Chondrocyte (in vitro differentiated cells): ENCODE measurements at regions not wholly inside any gene's neighbourhood (a gene's known extent, or its start where the extent isn't known, plus 50 kb on each side); places are given as distances from the start of the nearest gene placed in this dataset.

Source experiments
- DNase-seq: peaks from one replicate; pipeline ENCODE4 v3.0.0; 2021; ENCODE audit warnings: mixed read lengths, low spot score
- H3K27ac Mint-ChIP-seq: one replicate; pipeline ENCODE4 v1.8.0; 2021; ENCODE audit warnings: mild to moderate bottlenecking, moderate library complexity, mixed read lengths; ENCODE audit not compliant: unreplicated experiment
- H3K27me3 Mint-ChIP-seq: 2 replicates; pipeline ENCODE4 v1.8.0; 2021; ENCODE audit warnings: low read depth, mixed read lengths
- H3K36me3 Mint-ChIP-seq: 2 replicates; pipeline ENCODE4 v1.8.0; 2021; ENCODE audit warnings: low read depth, mixed read lengths
- H3K4me1 Mint-ChIP-seq: 2 replicates; pipeline ENCODE4 v1.8.0; 2021; ENCODE audit warnings: low read depth, mild to moderate bottlenecking, mixed read lengths
- H3K4me3 Mint-ChIP-seq: one replicate; pipeline ENCODE4 v1.8.0; 2021; ENCODE audit warnings: mild to moderate bottlenecking, moderate library complexity, mixed read lengths; ENCODE audit not compliant: unreplicated experiment
- H3K9me3 Mint-ChIP-seq: 2 replicates; pipeline ENCODE4 v1.8.0; 2021; ENCODE audit warnings: low read depth, mixed read lengths
- TF ChIP-seq, protein P1 (sequence below): fragments of 200-600 bp; sonication (generic); IDR thresholded peaks from 2 replicates; pipeline ENCODE4 v1.5.0; 2021; ENCODE audit warnings: antibody characterized with exemption, mild to moderate bottlenecking, moderate library complexity

- Mint-ChIP-seq H3K4me1 (no peaks in the 10 kb centered on the region), H3K36me3 (no peaks in the 10 kb centered on the region), H3K4me3 (no peak overlapping the region), H3K9me3 (no peaks in the 10 kb centered on the region), H3K27ac (no peak overlapping the region), H3K27me3 (peaks cover 10% of the 10 kb centered on the region)
- TF ChIP-seq, protein P1, sequence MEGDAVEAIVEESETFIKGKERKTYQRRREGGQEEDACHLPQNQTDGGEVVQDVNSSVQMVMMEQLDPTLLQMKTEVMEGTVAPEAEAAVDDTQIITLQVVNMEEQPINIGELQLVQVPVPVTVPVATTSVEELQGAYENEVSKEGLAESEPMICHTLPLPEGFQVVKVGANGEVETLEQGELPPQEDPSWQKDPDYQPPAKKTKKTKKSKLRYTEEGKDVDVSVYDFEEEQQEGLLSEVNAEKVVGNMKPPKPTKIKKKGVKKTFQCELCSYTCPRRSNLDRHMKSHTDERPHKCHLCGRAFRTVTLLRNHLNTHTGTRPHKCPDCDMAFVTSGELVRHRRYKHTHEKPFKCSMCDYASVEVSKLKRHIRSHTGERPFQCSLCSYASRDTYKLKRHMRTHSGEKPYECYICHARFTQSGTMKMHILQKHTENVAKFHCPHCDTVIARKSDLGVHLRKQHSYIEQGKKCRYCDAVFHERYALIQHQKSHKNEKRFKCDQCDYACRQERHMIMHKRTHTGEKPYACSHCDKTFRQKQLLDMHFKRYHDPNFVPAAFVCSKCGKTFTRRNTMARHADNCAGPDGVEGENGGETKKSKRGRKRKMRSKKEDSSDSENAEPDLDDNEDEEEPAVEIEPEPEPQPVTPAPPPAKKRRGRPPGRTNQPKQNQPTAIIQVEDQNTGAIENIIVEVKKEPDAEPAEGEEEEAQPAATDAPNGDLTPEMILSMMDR: no peak
- no peak for DNase-seq
Measured at GRCh38 chr14:101364503-101365328, 196.6 kb upstream of the DIO3 start.

DNA sequence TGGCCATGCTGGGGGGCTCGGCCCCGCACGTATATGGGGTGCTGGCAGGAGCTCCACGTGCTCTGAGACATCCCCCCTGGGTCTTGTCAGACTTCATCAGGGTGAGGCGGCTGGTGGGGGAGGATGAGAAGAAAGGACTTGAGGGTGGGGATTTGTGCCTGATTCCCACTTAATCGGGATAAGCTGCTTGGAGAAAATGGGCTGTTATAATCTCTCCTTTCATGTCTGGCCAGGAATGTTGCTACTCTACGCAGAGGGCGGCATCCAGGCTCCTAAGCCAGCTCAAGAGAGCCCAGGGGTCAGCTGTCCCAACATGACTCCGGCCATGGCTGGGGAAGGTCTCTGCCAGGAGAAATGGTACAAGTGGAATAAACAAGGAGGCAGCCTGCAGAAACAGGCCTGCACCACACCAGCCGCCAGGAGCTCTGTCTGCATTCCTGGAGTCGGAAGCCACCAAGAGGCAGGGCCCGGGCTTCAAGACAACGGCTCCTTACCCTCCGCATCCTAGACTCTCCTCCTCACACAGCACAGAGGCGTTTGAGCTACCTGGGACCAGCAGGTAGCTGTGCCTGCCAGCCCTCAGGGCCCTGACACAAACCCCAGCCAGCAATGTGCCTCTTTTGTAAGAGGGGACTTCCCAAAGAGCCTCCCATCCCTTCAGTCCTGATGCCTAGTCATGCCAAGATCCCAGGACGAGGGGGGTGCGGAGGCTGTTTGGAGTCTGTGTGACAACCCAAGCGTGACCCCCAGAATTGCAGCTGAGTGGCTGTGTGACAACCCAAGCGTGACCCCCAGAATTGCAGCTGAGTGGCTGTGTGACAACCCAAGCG lies 195.8 kb upstream of the DIO3 start:
- Mint-ChIP-seq H3K36me3 (no peaks in the 10 kb centered on the region), H3K4me1 (no peaks in the 10 kb centered on the region), H3K27me3 (peaks cover 10% of the 10 kb centered on the region), H3K27ac (no peak overlapping the region), H3K9me3 (no peaks in the 10 kb centered on the region), H3K4me3 (no peak overlapping the region)
- TF ChIP-seq, protein P1: no peak
- DNase-seq: no peak

GRCh38 chr14:101367421-101368261 lies 193.7 kb upstream of the DIO3 start:
- H3K27ac Mint-ChIP-seq: no peak overlapping the region
- H3K4me1 Mint-ChIP-seq: no peaks in the 10 kb centered on the region
- DNase-seq: no peak
- H3K27me3 Mint-ChIP-seq: peaks cover 11% of the 10 kb centered on the region
- no peaks in the 10 kb centered on the region for H3K9me3 Mint-ChIP-seq
- no peaks in the 10 kb centered on the region for H3K36me3 Mint-ChIP-seq
- H3K4me3 Mint-ChIP-seq: no peak overlapping the region
- TF ChIP-seq, protein P1: no peak

DNA sequence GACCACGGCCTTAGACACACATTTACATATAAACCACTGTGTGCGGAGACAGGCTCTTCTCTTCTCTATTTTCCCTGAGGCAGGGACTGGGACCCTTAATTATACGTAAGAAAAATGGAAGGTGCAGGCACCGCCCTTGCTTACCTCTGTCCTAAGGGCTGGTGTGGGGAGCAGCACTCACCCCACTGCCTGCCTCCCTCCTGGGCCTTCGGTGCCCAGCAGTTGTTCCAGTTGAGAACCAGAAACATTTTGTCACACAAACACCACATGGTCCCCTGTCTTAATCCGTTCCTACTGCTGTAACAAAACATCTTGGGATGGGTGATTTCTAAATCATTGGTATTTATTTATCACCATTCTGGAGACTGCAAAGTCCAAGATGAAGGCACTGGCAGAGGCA lies 192.7 kb upstream of the DIO3 start:
- peaks cover 8% of the 10 kb centered on the region for H3K27me3 Mint-ChIP-seq
- H3K9me3 Mint-ChIP-seq: no peaks in the 10 kb centered on the region
- H3K36me3 Mint-ChIP-seq: no peaks in the 10 kb centered on the region
- DNase-seq: no peak
- no peak overlapping the region for H3K27ac Mint-ChIP-seq
- H3K4me1 Mint-ChIP-seq: no peaks in the 10 kb centered on the region
- TF ChIP-seq, protein P1: no peak
- no peak overlapping the region for H3K4me3 Mint-ChIP-seq
